Coronary artery (tissue), 2 donors: ENCODE measurements at regions not wholly inside any gene's neighbourhood (a gene's known extent, or its start where the extent isn't known, plus 50 kb on each side); places are given as distances from the start of the nearest gene placed in this dataset.

Source experiments
- DNase-seq: peaks from one replicate; pipeline ENCODE4 v3.0.0-alpha.2; 2017; ENCODE audit warnings: low spot score
- H3K27ac ChIP-seq, 2 donors: fragments of 200-600 bp; sonication (generic); one replicate each; pipeline ENCODE4 v1.5.1; 2016 to 2019
- H3K4me3 ChIP-seq: fragments of 200-600 bp; sonication (generic); 2 replicates; pipeline ENCODE4 v1.5.1; 2016; ENCODE audit warnings: mild to moderate bottlenecking, moderate library complexity
- TF ChIP-seq, protein P1 (sequence below): fragments of 200-600 bp; sonication (generic); IDR thresholded peaks from one replicate; pipeline ENCODE4 v1.5.1; 2019; ENCODE audit warnings: antibody characterized with exemption

DNA sequence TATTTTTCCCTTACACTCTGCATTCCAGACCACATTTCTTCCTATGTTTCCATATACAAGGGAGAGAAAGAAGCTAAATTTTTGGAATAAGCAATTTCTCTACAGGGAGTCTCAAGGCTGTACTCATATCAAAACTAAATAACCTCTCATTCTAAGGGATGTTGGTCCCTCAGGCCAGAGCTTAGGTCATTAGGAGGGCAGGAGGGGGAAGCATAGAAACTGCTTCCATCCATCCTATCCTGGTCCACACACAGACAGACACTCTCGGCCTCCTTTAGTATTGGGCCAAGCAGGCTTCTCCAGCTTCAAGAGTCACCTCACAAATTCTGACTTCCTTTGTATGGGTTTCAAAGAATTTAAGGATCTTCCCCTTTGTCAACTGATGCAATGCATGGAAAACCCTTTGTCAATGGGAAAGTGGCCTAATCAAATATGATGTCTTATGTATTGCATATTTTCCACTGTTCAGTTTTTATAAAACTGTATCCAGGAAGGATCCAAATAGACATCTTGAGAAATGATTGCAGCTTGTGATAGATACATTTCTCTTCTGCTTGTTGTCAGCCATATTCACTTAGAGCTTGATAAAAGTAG lies 140.7 kb upstream of the RARB start:
- no peak for DNase-seq
- H3K4me3 ChIP-seq, result no peak overlapping the region
- H3K27ac ChIP-seq, result no peak overlapping the region
- TF ChIP-seq, protein P1, sequence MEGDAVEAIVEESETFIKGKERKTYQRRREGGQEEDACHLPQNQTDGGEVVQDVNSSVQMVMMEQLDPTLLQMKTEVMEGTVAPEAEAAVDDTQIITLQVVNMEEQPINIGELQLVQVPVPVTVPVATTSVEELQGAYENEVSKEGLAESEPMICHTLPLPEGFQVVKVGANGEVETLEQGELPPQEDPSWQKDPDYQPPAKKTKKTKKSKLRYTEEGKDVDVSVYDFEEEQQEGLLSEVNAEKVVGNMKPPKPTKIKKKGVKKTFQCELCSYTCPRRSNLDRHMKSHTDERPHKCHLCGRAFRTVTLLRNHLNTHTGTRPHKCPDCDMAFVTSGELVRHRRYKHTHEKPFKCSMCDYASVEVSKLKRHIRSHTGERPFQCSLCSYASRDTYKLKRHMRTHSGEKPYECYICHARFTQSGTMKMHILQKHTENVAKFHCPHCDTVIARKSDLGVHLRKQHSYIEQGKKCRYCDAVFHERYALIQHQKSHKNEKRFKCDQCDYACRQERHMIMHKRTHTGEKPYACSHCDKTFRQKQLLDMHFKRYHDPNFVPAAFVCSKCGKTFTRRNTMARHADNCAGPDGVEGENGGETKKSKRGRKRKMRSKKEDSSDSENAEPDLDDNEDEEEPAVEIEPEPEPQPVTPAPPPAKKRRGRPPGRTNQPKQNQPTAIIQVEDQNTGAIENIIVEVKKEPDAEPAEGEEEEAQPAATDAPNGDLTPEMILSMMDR, result no peak

DNA sequence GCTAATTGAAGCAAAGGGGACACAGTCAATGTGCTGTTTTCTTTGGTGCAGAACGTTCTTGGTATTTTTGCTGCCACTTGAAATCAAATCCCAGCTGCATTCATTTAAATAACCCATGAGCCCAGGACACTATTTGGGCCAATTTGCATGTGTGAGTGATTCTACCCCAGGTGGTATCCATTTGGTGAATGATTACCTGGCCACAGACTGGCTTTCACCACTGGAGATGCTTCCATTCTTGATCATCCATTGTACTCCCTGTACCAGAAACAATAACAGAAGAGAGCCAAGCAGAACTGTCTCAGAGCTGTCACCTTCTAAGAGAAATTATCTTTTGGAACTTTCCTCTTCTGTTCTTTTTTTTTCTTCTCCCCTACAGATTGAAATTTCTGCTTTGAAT lies 139.7 kb upstream of the RARB start:
- Histone ChIP-seq H3K27ac (no peak overlapping the region), H3K4me3 (no peak overlapping the region)
- DNase-seq, result no peak
- TF ChIP-seq, protein P1, result no peak

DNA sequence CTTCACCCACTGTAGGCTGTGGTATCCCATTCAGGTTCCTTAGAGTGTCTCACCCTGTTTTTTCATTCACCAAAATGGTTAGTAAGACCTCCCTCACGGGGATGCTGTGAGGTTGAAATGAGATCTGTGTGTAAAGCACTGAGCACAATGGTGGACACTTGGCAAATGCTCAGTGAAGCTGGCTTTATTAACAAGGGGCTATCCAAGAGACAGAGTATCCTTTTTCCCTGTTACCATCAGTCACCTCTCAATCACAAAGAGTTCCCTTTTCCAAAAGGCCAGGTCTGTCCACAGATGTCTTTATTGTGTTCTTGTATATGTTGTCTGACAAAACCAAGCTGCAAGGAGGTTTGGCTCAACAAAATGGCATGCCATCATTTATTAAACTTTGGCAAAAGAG lies 138.9 kb upstream of the RARB start:
- DNase-seq, result no peak
- no peak overlapping the region for H3K4me3 ChIP-seq
- TF ChIP-seq, protein P1, result no peak
- H3K27ac ChIP-seq, result no peak overlapping the region

DNA sequence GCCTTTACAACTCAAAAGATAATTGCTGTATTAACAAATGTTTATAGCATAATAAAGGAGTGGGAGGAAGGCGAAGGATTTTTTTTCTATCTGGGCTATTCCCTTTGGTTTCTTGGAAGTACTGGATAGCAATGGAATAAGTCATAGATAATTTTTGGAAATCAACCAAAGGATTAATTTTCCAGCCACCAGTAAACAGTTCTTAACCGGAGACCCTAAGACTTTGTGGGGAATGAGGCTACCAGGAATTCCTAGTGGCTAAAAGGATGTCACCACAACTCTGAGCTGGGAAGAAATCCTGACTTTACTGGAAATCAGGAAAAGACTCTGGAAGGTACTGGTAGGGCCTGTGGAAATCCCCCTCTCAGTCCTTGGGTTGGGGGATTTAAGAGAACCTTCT lies 138.4 kb upstream of the RARB start:
- no peak overlapping the region for H3K27ac ChIP-seq
- no peak for DNase-seq
- no peak overlapping the region for H3K4me3 ChIP-seq
- TF ChIP-seq, protein P1, result no peak

DNA sequence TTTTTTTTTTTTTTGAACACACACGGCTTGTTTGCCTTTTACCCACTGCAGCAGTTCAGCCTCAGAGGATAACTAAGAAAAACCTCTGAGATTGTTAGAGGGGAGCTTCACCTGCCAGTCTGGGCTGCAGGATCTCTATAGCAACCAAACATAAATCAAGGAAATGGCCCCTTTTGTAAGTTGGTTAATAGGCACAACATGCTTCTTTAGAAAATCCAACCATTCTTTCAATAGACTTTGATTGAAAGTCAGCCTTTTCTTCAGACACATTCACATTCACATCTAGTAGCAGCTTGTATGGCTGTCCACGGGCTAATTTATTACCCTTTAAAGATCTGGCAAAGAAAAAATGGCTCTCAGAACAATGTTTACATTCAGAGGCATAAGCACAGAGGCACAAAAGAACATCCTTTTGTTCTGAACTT lies 136.6 kb upstream of the RARB start:
- DNase-seq, result no peak

DNA sequence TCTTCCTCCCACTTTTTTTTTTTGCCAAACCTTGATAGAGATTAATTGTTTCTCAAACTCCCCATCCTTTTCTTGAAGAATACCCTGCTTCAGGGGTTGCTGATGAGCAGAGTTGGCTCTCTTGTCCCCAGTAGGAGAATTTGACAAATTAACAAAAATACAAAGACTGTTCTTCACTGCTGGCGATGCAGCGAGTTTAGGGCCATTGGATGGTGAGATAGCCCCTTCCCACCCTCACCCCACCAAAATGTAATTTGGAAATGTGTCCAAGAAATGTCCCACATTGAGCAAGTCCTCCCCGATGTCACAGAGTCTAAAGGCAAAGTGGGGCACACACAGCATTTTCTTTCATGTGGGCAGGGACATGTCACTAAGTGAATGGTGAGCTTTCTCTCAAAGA lies 136.0 kb upstream of the RARB start:
- no peak for DNase-seq
- Histone ChIP-seq H3K27ac (no peak overlapping the region), H3K4me3 (no peak overlapping the region)
- TF ChIP-seq, protein P1, result no peak

More for the DNA sequence above, 136.6 kb upstream of the RARB start:
- no peak overlapping the region for H3K27ac ChIP-seq
- no peak overlapping the region for H3K4me3 ChIP-seq
- TF ChIP-seq, protein P1, result no peak

DNA sequence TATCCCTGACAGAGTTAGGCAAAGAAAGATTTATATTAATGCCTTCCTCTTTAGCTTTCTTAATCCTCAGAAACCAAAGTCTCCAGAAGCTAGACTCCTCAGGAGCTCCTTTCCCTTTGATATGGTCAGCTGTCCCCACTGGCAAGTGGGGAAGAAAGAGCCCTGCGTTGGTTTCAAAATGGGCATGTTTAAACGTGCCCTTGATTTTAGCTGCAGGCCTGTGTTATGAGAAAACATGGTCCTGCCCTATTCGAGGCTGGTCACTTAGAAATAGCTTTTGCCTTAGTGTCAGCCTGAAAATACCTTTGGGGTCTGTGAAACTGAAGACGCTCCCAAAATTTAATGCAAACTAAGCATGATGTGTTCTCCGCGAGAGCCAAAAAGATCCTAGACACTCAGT lies 135.5 kb upstream of the RARB start:
- Histone ChIP-seq H3K27ac (no peak overlapping the region), H3K4me3 (no peak overlapping the region)
- DNase-seq, result no peak
- TF ChIP-seq, protein P1, result no peak
